Breast epithelium (tissue), 4 donors: ENCODE measurements at regions not wholly inside any gene's neighbourhood (a gene's known extent, or its start where the extent isn't known, plus 50 kb on each side); places are given as distances from the start of the nearest gene placed in this dataset.

Experiments used
- DNase-seq, 2 donors: peaks; one replicate each; pipeline ENCODE4 v3.0.0-alpha.2; 2019; ENCODE audit warnings: low spot score in 2 of 2
- H3K27ac ChIP-seq, 2 donors: fragments of 200-600 bp; sonication (generic) in 1 of 2; one replicate each; pipeline ENCODE4 v1.5.1; 2016 to 2019; ENCODE audit warnings: mild to moderate bottlenecking in 1 of 2
- H3K27me3 ChIP-seq, 2 donors: fragments of 200-600 bp; sonication (generic) in 1 of 2; one replicate each; pipeline versions ENCODE4 v1.5.1 to v1.6.0; 2017 to 2019; ENCODE audit warnings: control low read depth in 1 of 2, mild to moderate bottlenecking in 1 of 2
- H3K36me3 ChIP-seq: fragments of 200-600 bp; one replicate; pipeline ENCODE4 v1.5.1; 2019
- H3K4me1 ChIP-seq, 2 donors: fragments of 200-600 bp; sonication (generic); one replicate each; pipeline ENCODE4 v1.5.1; 2016 to 2019; ENCODE audit warnings: control low read depth in 1 of 2
- H3K4me3 ChIP-seq, 3 donors: fragments of 200-600 bp; sonication (generic); 1 replicate in 2 of 3; 2 replicates in 1 of 3; pipeline ENCODE4 v1.5.1; 2016 to 2019; ENCODE audit warnings: mild to moderate bottlenecking in 3 of 3, moderate library complexity in 2 of 3
- H3K9me3 ChIP-seq, 2 donors: fragments of 200-600 bp; sonication (generic) in 1 of 2; one replicate each; pipeline ENCODE4 v1.5.1; 2016 to 2019; ENCODE audit warnings: control low read depth in 1 of 2
- POLR2A ChIP-seq: fragments of 450-650 bp; IDR thresholded peaks from one replicate; pipeline ENCODE4 v1.6.1; 2016; ENCODE audit warnings: antibody characterized with exemption, mild to moderate bottlenecking, moderate library complexity
- POLR2AphosphoS5 ChIP-seq, 3 donors: sonication (generic); formaldehyde crosslinking; IDR thresholded peaks; one replicate each; pipeline ENCODE4 v1.6.1; 2017; ENCODE audit warnings: antibody characterized with exemption in 3 of 3
- intact Hi-C: fragments of 100-400 bp; cut with DNase I; formaldehyde crosslinking; loops from one replicate; pipeline ENCODE4 v1.15.1; 2023; ENCODE audit warnings: low total_unique reads
- TF ChIP-seq, protein P1 (sequence below), 3 donors: fragments of 450-650 bp; IDR thresholded peaks; one replicate each; pipeline ENCODE4 v1.5.1; 2016 to 2017; ENCODE audit warnings: antibody characterized with exemption in 3 of 3, mild to moderate bottlenecking in 3 of 3, moderate library complexity in 3 of 3

DNA sequence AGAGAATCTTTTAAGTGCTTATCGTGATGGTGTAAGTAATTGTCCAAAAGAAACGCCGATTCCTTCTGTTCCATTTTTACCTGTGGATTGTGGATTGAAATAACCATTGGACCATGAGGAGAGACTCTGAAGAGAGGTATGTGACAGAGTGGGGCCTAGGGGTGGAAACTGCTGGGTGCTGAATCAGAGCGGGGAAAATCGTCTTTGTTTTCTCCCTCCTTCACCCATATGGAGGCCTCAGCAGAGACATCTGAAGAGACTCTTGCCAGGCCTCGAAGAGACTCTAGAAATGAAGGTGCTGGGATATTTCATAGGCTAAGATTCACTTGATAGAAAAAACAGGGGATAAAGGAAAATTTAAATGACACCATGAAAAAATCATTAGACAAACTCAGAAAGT is 1327.0 kb downstream of the BRINP3 start:
- no peak overlapping the region for H3K4me3 ChIP-seq
- TF ChIP-seq POLR2A: no peak
- no peak for TF ChIP-seq POLR2AphosphoS5 (IDR thresholded peaks at IDR 0.05)
- TF ChIP-seq, protein P1, sequence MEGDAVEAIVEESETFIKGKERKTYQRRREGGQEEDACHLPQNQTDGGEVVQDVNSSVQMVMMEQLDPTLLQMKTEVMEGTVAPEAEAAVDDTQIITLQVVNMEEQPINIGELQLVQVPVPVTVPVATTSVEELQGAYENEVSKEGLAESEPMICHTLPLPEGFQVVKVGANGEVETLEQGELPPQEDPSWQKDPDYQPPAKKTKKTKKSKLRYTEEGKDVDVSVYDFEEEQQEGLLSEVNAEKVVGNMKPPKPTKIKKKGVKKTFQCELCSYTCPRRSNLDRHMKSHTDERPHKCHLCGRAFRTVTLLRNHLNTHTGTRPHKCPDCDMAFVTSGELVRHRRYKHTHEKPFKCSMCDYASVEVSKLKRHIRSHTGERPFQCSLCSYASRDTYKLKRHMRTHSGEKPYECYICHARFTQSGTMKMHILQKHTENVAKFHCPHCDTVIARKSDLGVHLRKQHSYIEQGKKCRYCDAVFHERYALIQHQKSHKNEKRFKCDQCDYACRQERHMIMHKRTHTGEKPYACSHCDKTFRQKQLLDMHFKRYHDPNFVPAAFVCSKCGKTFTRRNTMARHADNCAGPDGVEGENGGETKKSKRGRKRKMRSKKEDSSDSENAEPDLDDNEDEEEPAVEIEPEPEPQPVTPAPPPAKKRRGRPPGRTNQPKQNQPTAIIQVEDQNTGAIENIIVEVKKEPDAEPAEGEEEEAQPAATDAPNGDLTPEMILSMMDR (IDR thresholded peaks at IDR 0.05): no peak
- H3K27me3 ChIP-seq: no peaks in the 10 kb centered on the region
- no peaks in the 10 kb centered on the region for H3K4me1 ChIP-seq
- no peaks in the 10 kb centered on the region for H3K36me3 ChIP-seq
- intact Hi-C loops: no loop called here
- no peaks in the 10 kb centered on the region for H3K9me3 ChIP-seq
- H3K27ac ChIP-seq: no peak overlapping the region
- no peak for DNase-seq

DNA sequence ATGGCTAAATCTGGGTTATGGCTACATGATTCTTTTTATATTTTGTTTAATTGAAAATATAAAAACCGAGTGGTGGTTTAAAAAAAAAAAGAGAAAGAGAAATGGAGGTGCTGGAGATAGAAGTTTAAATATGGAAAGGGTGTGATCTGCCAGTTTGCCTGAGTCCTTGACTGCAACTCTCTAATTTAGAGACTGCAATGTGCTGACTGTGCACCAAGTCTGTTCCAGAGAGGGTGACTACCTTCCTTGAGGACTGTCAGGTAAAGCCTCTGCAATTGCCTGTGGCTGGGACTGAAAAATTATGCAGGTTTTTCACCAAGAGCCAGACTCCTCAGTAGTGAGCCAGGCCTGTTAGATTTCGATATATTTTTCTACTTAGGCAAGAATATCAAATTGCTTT is 1326.3 kb downstream of the BRINP3 start:
- no peak overlapping the region for H3K27ac ChIP-seq
- H3K9me3 ChIP-seq: no peaks in the 10 kb centered on the region
- no peak for DNase-seq
- TF ChIP-seq POLR2A (no peak), POLR2AphosphoS5 (IDR thresholded peaks at IDR 0.05) (no peak)
- TF ChIP-seq, protein P1 (IDR thresholded peaks at IDR 0.05): no peak
- no peaks in the 10 kb centered on the region for H3K36me3 ChIP-seq
- H3K27me3 ChIP-seq: no peaks in the 10 kb centered on the region
- no peaks in the 10 kb centered on the region for H3K4me1 ChIP-seq
- H3K4me3 ChIP-seq: no peak overlapping the region
- intact Hi-C loops: no loop called here

DNA sequence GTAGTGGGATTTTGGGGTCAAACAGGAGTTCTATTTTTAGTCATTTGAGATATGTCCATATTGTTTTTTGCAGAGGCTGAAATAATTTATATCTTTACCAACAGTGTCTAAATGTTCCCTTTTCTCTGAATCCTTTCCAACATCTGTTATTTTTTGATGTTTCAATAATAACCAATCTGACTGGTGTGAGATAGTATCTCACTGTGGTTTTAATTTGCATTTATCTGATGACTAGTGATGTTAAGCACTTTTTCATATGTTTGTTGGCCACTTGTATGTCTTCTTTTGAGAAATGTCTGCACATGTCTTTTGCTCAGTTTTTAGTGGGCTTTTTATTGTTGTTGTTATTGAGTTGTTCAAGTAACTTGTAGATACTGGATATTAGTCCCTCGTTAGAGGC is 1325.0 kb downstream of the BRINP3 start:
- intact Hi-C loops: no loop called here
- no peaks in the 10 kb centered on the region for H3K27me3 ChIP-seq
- TF ChIP-seq POLR2A (no peak), POLR2AphosphoS5 (IDR thresholded peaks at IDR 0.05) (no peak)
- TF ChIP-seq, protein P1 (IDR thresholded peaks at IDR 0.05): no peak
- no peaks in the 10 kb centered on the region for H3K9me3 ChIP-seq
- H3K4me3 ChIP-seq: no peak overlapping the region
- H3K27ac ChIP-seq: no peak overlapping the region
- H3K4me1 ChIP-seq: no peaks in the 10 kb centered on the region
- no peak for DNase-seq
- no peaks in the 10 kb centered on the region for H3K36me3 ChIP-seq

DNA sequence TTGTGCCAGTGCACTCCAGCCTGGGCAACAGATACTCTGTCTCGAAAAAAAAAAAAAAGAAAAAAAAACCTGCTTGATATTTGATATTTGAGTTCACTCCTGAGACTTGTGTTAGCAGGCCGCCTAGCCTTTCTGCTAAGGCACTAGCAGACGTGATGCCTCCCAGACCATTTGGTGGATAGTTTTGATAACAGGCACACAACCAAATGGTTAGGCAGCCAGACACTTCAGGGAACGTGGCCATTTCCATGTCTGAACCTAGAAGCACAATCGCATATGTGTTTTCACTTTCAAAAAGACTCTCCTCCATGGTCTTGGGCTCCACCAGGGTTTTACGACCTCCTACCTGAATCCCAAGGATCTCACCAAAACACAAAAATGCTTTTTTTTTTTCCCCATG is 1319.5 kb downstream of the BRINP3 start:
- DNase-seq: no peak
- Histone ChIP-seq H3K36me3 (no peaks in the 10 kb centered on the region), H3K4me1 (no peaks in the 10 kb centered on the region), H3K9me3 (no peaks in the 10 kb centered on the region), H3K4me3 (no peak overlapping the region), H3K27ac (no peak overlapping the region), H3K27me3 (no peaks in the 10 kb centered on the region)
- no peak for TF ChIP-seq POLR2A
- no peak for TF ChIP-seq POLR2AphosphoS5 (IDR thresholded peaks at IDR 0.05)
- TF ChIP-seq, protein P1 (IDR thresholded peaks at IDR 0.05): no peak
- intact Hi-C loops: loop anchor here (5.0 kb wide), 1 partner anchor 424 kb away; no protein-coding TSS in a partner anchor

DNA sequence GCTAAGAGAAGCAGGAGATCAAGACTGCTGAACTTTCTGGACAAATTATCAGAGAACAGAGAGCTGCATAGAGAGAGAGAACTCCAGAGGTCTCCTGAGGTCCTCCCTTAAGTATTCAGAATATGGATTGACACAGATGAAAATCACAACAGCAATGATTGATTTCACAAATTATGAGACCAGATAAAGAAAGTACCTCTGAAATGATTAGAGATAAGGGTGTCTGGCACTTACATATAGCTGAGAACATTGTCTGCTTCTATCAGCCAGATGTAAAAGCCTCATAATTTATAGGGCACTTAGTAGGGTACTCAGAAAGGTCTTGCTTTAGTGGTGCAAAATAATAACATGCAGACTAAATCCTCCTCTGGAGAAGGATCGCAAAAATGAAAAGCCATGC is 1301.8 kb downstream of the BRINP3 start:
- DNase-seq: no peak
- no peak overlapping the region for H3K4me3 ChIP-seq
- H3K9me3 ChIP-seq: no peaks in the 10 kb centered on the region
- H3K36me3 ChIP-seq: no peaks in the 10 kb centered on the region
- no peak overlapping the region for H3K27ac ChIP-seq
- no peaks in the 10 kb centered on the region for H3K4me1 ChIP-seq
- H3K27me3 ChIP-seq: no peaks in the 10 kb centered on the region
- intact Hi-C loops: no loop called here
- TF ChIP-seq, protein P1 (IDR thresholded peaks at IDR 0.05): no peak
- TF ChIP-seq POLR2A (no peak), POLR2AphosphoS5 (IDR thresholded peaks at IDR 0.05) (no peak)
